Loucy (cell line): ENCODE measurements at regions not wholly inside any gene's neighbourhood (a gene's known extent, or its start where the extent isn't known, plus 50 kb on each side); places are given as distances from the start of the nearest gene placed in this dataset.

Experiments used
- H2AFZ ChIP-seq: fragments of 200-600 bp; sonication (generic); 2 replicates; pipeline ENCODE4 v1.6.0; 2016; ENCODE audit warnings: antibody characterized with exemption, mild to moderate bottlenecking, low read length, moderate library complexity
- H3F3A ChIP-seq: fragments of 200-600 bp; 2 replicates; pipeline ENCODE4 v1.6.0; 2016; ENCODE audit warnings: antibody characterized with exemption, low read depth, mild to moderate bottlenecking
- H3K27me3 ChIP-seq: fragments of 200-600 bp; sonication (generic); 2 replicates; pipeline ENCODE4 v1.6.1; 2014; ENCODE audit warnings: low read length, mild to moderate bottlenecking; ENCODE audit not compliant: insufficient read depth, poor library complexity, severe bottlenecking
- H3K36me3 ChIP-seq: fragments of 200-600 bp; sonication (generic); 2 replicates; pipeline ENCODE4 v1.6.1; 2016; ENCODE audit warnings: low read length; ENCODE audit not compliant: insufficient read depth
- H3K4me1 ChIP-seq: fragments of 200-600 bp; sonication (generic); 2 replicates; pipeline ENCODE4 v1.5.1; 2014; ENCODE audit warnings: low read length, mild to moderate bottlenecking; ENCODE audit not compliant: insufficient read depth, poor library complexity, severe bottlenecking
- H3K4me2 ChIP-seq: fragments of 200-600 bp; sonication (generic); 2 replicates; pipeline ENCODE4 v1.6.0; 2014; ENCODE audit warnings: antibody characterized with exemption, low read length, low read depth, mild to moderate bottlenecking; ENCODE audit not compliant: poor library complexity, severe bottlenecking
- H3K4me3 ChIP-seq: fragments of 200-600 bp; sonication (generic); 2 replicates; pipeline ENCODE4 v1.5.1; 2014; ENCODE audit warnings: low read length, mild to moderate bottlenecking, mixed read lengths; ENCODE audit not compliant: poor library complexity, severe bottlenecking
- H3K79me2 ChIP-seq: fragments of 200-600 bp; sonication (generic); 2 replicates; pipeline ENCODE4 v1.6.1; 2014; ENCODE audit warnings: low read length; ENCODE audit not compliant: insufficient read depth
- H3K9ac ChIP-seq: fragments of 200-600 bp; sonication (generic); 2 replicates; pipeline ENCODE4 v1.6.0; 2014; ENCODE audit warnings: mild to moderate bottlenecking, low read depth, low read length, moderate library complexity; ENCODE audit not compliant: poor library complexity, severe bottlenecking
- H3K9me2 ChIP-seq: fragments of 200-600 bp; sonication (generic); replicated peaks from 2 replicates; pipeline ENCODE4 v1.6.1; 2016; ENCODE audit warnings: low read depth, low read length, mixed read lengths
- H3K9me3 ChIP-seq: fragments of 200-600 bp; sonication (generic); 2 replicates; pipeline ENCODE4 v1.6.1; 2014; ENCODE audit warnings: mild to moderate bottlenecking, antibody characterized with exemption, low read length, low read depth; ENCODE audit not compliant: insufficient read depth
- H4K20me1 ChIP-seq: fragments of 200-600 bp; sonication (generic); 2 replicates; pipeline ENCODE4 v1.6.0; 2014; ENCODE audit warnings: antibody characterized with exemption, low read length, mild to moderate bottlenecking; ENCODE audit not compliant: insufficient read depth, poor library complexity, severe bottlenecking
- CTCF ChIP-seq: fragments of 200-600 bp; sonication (generic); conservative IDR thresholded peaks from 2 replicates; pipeline ENCODE4 v1.5.1; 2014; ENCODE audit warnings: mild to moderate bottlenecking, antibody characterized with exemption, low read length
- EZH2phosphoT487 ChIP-seq: fragments of 200-600 bp; IDR thresholded peaks from 2 replicates; pipeline ENCODE4 v1.6.1; 2018; ENCODE audit warnings: antibody characterized with exemption, mild to moderate bottlenecking, moderate library complexity, borderline replicate concordance

- H3K79me2 ChIP-seq: no peaks in the 10 kb centered on the region
- no peaks in the 10 kb centered on the region for H3K9me2 ChIP-seq
- H3K4me2 ChIP-seq: no peak overlapping the region
- no peaks in the 10 kb centered on the region for H3K36me3 ChIP-seq
- no peak for TF ChIP-seq EZH2phosphoT487
- no peak for TF ChIP-seq CTCF
- no peak overlapping the region for H2AFZ ChIP-seq
- no peaks in the 10 kb centered on the region for H3K4me1 ChIP-seq
- H3F3A ChIP-seq: no peaks in the 10 kb centered on the region
- no peaks in the 10 kb centered on the region for H3K9me3 ChIP-seq
- H3K9ac ChIP-seq: no peak overlapping the region
- no peak overlapping the region for H3K4me3 ChIP-seq
- no peaks in the 10 kb centered on the region for H4K20me1 ChIP-seq
- peaks cover 11% of the 10 kb centered on the region for H3K27me3 ChIP-seq
Observed at GRCh38 chr2:156883804-156884203, 373.7 kb upstream of the GALNT5 start.

GRCh38 chr2:156884216-156884615 lies 373.3 kb upstream of the GALNT5 start:
- H3K4me2 ChIP-seq: no peak overlapping the region

GRCh38 chr2:156890529-156891148 lies 366.9 kb upstream of the GALNT5 start:
- no peaks in the 10 kb centered on the region for H3K79me2 ChIP-seq
- H3K9ac ChIP-seq: no peak overlapping the region
- no peak for TF ChIP-seq EZH2phosphoT487
- TF ChIP-seq CTCF: no peak
- no peaks in the 10 kb centered on the region for H4K20me1 ChIP-seq
- no peaks in the 10 kb centered on the region for H3F3A ChIP-seq
- no peaks in the 10 kb centered on the region for H3K36me3 ChIP-seq
- no peaks in the 10 kb centered on the region for H3K9me3 ChIP-seq
- no peak overlapping the region for H2AFZ ChIP-seq
- no peak overlapping the region for H3K4me3 ChIP-seq
- peaks cover 71% of the 10 kb centered on the region for H3K27me3 ChIP-seq
- no peak overlapping the region for H3K4me2 ChIP-seq
- H3K4me1 ChIP-seq: peaks cover under 1% of the 10 kb centered on the region
- H3K9me2 ChIP-seq: no peaks in the 10 kb centered on the region

More at GRCh38 chr2:156884216-156884615, 373.3 kb upstream of the GALNT5 start:
- H2AFZ ChIP-seq: no peak overlapping the region
- H3K79me2 ChIP-seq: no peaks in the 10 kb centered on the region
- H3K9me2 ChIP-seq: no peaks in the 10 kb centered on the region
- H4K20me1 ChIP-seq: no peaks in the 10 kb centered on the region
- H3K27me3 ChIP-seq: peaks cover 13% of the 10 kb centered on the region
- H3F3A ChIP-seq: no peaks in the 10 kb centered on the region
- no peaks in the 10 kb centered on the region for H3K4me1 ChIP-seq
- no peaks in the 10 kb centered on the region for H3K36me3 ChIP-seq
- TF ChIP-seq EZH2phosphoT487 (no peak), CTCF (no peak)
- no peaks in the 10 kb centered on the region for H3K9me3 ChIP-seq
- H3K4me3 ChIP-seq: no peak overlapping the region
- H3K9ac ChIP-seq: no peak overlapping the region
